HG02885 (cell line): ENCODE measurements at regions not wholly inside any gene's neighbourhood (a gene's known extent, or its start where the extent isn't known, plus 50 kb on each side); places are given as distances from the start of the nearest gene placed in this dataset.

ENCODE experiments used
- ATAC-seq: cut with Tn5 transposase; IDR thresholded peaks from one replicate; pipeline ENCODE4 v1.9.1; 2021; ENCODE audit warnings: mild to moderate bottlenecking; ENCODE audit not compliant: unreplicated experiment, poor library complexity

DNA sequence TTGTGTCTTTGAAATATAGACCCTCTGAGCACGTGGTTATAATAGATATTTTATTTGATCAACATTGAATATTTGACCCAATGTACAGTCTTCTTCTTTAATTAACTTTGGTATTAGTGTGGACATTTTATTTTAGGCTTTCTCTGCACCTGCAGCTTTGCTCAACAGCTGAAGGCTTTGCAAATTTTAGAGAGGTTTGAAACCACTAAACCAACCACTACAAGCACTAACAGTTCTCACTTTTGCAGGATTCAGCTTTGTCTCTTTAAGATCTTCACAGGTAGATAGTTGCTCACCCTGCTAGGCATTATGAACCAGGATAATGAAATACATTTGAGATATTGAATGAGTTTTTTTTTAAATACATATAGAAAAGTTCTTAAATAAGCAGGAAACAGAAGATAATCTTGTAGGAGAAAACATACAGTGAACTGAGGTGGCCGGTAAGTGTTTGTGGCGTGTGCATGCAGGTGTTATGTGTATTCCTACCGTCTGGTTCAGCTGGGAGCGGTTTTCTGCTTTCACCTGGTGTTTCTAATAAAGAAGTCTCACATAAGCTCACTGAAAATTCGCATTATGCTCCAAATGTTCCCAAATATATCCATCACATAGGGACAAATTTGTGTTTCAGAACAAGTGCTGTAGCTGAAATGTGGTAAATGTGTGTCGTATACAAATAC, 1508.3 kb upstream of the TENM3 start:
- no peak for ATAC-seq

DNA sequence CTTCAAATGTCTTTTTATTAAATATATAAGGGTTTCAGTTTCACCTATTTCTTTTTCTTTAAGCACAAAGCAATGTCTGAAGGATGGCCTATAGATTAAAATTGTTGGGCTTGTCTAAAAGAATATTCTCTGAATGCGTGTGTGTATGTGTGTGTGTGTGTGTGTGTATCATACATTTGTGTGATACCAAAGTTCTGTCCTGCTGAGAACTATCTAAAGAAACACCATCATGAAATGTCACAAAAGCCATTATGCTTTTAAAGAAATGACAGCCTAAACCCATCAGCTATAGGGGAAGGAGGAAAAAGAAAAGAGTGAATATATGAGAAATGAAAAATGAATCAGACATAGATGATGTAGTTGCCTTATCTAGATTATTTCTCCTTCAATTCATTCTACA, 1501.5 kb upstream of the TENM3 start:
- no peak for ATAC-seq

DNA sequence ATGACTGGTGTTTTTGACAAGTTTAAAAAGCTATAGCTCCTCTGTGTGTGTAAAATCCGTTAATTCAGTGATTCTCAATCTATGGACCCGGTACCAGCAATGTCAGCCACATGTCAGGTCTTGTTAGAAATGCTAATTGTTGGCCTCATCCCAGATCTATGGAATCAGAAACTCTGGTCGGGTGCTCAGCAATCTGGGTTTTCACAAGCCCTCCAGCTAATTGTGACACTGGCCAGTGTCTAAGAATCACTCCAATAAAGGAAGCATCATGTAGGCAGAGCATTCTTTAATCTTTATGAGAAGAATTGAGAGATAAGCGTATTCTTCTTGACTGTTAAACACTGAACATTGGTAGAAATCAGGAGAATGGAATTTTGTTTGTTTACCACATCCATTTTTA, 1498.2 kb upstream of the TENM3 start:
- no peak for ATAC-seq

DNA sequence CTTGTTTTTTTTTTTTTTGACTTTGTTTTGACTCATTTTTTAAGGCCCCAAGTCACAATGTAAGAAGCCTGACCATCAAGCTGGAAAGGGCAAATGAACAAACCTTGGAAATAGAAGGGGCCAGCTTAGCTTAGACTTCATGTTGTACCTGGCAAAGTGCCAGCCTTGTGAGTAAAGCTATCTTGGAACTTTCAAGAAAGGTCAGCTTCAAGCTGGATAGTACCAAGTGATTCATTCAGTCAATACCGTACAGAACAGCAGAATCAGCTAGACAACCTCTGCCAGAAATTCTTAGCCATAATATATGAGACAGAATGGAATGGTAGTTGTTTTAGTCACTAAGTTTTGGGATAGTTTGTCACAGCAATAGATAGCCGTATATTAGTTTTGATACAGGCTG, 1492.2 kb upstream of the TENM3 start:
- ATAC-seq: no peak

DNA sequence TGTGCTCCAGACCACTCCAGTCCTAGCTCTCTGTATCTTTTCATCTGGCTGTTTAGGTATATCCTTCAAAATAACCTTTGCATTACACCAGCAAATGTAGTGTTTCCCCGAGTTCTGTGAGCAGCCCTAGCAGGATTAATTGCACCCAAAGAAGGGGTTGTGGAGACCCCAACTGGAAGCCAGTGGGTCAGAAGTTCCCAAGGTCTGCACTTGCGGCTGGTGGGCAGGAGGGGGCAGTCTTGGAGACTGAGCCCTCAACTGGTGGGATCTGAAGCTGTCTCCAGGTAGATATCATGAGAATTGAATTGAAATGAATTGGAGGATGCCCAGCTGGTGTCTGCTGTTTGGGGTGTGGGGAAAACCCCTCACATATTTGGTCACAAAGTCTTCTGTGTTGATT, 1485.3 kb upstream of the TENM3 start:
- no peak for ATAC-seq

DNA sequence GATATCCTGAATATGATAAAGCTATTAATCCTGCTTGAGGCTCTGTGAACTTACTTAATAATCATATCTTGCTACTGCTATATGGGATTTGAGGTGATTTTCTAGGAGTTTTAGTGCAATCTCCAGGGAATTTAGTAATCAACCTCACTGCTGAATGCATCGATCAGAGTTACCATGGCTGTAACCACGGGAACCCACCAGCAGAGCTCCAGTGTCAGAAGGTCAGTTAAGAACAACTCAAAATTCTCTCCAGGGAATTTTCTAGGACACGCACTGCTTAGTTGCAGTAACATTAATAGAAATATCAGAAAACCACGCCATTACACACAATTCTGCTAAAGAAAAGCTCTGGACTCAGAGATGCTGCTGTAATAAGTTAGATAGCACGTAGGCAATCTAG, 1477.2 kb upstream of the TENM3 start:
- ATAC-seq: no peak

DNA sequence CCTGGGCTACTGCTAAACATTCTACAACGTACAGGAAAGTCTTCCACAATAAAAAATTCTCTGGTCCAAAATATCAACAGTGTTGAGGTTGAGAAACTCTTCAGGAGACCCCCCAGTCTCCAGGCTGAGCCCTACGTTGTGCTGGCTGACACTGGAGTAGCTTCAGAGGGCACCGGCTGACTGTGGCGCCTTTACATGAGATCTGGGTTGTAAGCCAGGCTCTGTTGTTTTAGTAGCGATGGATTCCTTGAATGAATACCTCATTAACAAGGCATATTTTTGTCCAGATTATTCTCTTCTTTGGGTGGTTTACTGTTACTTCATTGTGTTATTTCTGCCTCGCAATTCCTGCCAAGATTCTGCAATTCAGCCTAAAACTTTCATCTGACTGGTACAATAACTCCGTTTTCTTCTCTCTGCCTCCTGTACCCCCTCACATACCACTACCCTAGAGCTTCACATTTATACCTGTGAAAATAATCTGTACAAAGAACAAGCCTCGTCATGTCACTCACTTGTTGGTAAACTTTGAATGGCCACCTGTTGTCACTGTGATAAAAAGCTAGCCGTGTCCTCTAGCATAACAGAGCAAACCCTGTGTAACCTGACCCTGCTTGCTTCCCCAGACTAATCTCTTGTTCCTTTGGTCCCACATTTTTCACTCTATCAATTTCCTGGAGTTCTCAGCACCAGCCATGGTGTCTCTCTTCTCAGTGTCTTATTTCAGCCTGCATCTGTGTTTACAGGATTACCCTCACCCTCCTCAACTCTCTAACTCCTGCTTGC, 1476.1 kb upstream of the TENM3 start:
- no peak for ATAC-seq

DNA sequence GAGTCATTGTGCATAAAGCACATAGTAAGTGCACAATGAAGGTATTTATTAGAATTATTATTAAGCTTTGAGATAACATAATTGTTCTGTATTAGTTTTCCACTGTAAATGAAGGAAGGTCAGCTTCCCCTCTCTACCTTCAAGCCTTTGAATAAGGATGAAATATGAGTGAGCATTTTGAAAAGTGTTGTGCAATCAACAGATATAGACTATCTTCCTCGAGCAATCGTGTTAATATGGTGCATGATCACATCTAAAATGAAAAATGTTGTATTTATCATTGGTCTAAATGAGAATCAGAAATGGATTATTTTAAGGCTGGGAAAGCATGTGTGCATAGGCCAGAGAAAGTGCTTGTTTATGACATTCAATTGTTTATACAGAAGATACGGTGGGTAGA, 1474.6 kb upstream of the TENM3 start:
- ATAC-seq: no peak

DNA sequence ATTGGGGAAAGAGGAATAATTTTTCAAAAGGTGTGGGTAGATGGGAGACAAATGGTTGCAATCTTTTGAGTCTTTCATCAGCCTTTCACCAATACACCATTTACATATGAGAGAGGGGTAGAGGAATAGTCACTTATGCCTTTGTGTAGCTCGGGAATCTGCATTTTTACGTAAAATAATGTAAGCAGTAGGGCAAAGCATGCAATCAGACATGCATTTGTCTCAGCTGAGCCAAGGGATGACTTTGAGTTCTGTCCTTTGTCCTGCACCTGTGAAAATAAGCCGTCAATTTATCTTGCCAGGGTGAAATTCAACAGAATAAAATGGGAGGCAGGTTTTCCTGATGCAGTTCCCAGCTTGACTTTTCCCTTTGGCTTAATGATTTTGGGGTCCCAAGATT, 1473.4 kb upstream of the TENM3 start:
- ATAC-seq: no peak

DNA sequence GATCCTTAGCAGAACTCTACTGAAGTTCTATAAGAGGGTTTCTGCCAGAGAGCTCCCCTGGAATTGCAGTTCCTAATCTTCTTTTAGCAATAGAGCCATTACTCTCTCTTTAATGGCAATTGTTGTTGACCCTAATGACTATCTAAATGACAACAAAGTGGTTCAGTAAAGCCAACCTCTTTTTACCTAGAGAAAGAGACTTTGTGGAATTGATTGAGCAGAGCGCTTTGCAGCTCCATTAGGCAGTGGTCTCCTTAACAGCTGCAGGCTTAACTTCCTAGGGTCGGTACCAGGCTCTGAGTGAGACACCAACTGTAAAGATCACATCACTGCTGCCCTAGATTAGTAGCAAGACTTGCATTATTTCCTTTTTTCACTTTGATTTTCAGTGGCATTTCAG, 1472.9 kb upstream of the TENM3 start:
- no peak for ATAC-seq

DNA sequence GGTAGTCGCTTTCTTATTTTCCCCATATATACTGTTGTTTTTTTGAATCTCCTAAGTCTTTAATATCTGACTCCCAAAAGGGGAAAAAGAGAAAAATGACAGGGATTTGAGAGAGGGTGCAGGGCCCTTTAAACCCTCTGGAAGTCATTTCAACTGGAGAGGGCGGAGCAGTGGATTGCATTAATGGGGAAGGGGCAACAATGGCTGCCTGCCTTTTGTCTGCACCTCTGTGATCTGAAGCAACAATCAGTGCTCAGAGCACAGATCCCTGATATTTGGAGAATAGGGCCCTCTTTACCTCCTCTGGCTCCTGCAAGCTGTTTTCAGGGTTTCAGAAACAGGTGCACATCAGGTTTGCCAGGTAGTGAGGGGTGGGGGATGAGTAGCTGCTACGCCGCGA, 1458.3 kb upstream of the TENM3 start:
- no peak for ATAC-seq

DNA sequence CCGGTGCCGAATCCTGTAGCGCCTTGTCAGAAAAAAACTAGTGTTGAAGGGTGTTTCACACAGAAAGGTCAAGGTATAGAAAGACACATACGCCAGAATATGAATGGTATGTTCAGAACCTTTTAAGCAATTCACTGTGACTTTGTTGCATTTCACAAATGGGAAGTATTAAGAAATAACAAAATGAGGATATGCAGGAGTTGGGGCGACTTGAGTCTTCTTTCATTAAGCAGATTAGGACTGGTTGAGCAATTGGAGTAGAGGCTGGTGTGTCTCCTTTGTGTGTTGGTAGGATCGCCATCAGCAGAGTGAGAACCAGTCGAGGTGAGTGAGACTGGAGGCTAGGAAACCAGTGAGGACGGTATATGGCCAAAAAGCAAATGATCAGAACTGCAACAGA, 1454.5 kb upstream of the TENM3 start:
- ATAC-seq: no peak

DNA sequence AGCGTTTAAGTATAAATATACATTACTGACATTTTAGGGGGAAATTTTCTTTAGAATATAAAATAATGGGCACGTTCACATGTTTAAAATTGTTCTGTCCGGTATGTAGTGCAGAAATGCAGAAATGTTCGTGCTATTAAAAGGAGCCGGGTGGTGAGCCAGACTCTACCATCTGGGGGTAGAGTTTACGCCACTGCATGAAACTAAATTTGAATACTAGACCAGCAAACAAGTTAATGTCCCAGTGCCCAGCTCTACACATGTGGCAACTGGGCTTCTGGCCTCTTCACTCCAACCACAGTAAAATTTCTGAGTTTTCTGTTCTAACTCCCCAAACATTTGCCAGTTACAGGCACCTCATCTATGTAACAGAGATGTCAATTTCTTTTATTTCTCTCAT, 1453.3 kb upstream of the TENM3 start:
- no peak for ATAC-seq

DNA sequence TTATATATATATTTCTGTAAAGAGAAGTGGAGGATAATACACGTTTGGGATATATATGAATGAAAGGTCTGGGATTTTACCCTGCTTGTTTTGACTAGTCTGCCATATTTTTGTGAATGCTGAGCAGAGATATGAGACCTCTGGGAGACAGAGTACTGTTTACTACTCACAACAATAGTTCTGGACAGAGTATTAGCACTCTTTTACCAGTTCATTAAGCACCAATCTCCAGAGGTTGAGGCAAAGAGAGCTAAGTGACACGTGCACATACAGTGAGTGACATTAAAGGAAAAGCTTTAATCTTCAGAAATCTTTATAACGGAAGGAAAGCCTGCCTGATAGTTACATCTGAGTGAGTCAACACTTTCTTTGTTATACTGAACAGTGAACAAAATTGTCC, 1452.7 kb upstream of the TENM3 start:
- no peak for ATAC-seq

DNA sequence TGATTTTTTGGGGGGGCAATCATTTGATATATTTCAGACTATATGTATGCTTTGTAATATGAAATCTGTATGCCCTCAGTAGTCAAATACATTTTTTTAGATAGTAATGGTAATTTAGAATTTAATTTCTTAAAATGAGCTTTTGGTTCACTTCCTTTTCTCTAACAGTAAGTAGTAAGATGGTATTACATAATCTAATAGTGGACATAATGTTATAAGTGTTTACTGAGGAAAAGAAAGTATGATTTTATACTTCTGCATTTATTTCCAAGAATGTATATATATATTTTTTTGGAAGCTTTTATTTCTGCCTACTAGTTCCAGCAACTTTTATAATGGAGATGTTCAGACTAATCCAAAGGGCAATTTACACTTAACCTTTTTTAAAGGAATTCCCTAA, 1450.7 kb upstream of the TENM3 start:
- no peak for ATAC-seq

DNA sequence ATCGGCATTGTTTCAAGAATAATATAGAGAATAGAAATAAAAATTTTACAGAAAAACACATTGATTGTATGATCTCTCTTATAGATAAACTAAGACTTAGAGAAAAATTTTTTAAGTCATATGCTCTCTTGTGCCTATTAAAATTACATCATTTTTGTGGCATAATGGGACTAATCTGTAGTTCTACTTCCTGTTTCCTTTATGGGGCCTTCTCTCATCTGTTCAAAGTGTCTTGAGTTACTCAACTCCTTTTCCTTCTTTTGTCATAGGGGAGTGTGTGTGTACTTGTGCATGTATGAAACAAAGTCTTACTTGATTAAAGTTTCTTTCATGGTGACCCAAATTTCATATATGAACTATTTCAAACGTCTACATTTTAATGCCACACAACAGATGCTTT, 1448.9 kb upstream of the TENM3 start:
- no peak for ATAC-seq

DNA sequence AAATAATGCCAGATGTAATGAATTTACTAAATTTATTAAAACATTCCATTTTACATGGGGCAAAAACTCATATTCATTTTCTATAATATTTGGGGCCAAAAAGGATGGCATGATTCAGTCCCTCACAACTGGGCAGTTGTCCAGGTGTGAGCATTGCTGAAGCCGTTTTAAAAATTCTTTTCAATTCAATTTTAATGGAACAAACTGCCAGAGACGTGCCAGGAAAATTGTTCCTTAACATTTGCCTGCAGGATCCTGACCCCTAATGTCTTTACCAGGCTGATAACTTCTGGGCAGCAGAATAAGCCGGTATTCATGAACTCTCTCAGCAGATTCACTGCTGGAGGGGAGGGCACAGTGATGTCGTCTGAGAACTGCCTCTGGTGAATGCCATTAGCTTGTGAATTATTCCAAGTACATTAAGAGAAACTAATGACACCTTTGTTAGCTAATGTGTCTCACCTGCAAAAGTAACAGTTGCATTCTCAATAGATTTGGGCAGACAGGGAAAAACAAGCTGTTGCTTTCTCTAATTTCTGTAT, 1445.1 kb upstream of the TENM3 start:
- ATAC-seq: no peak

DNA sequence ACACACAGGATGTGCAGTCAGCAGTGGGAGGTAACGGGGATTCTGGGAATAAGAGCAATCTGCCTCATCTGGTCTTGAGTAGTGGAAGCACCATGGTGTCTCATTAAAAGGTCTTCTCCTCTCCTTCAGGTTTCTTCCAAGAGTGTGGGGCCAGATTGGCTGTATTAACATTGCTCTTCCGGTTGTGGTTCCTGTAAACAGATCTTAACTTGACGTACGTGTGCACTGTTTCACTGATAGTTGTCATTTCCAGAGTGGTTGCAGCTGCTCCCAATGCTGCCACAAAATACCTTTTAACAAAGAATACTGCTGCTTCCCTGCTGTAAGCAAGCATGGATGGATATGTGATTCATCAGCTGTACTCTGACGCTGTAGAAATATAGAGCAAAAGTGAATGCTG, 1443.4 kb upstream of the TENM3 start:
- ATAC-seq: no peak

DNA sequence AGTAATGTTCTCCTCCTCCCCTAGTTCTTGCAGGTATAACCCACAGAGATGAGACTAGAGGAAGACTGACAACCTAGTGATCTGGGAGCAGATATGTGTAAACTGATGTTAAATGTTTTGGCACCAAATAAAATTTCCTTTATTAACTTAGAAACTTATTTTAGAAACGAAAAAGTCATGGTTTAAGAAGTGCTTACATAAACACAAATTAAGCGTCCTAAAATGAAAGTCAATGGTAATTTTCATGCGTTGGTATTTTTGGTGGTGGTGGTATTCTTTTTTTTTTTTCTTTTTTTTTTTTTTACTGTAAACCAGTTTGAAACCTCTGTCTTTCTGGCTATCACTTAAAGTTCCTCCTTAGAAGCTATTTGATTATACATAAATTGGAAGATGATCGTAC, 1438.1 kb upstream of the TENM3 start:
- no peak for ATAC-seq

DNA sequence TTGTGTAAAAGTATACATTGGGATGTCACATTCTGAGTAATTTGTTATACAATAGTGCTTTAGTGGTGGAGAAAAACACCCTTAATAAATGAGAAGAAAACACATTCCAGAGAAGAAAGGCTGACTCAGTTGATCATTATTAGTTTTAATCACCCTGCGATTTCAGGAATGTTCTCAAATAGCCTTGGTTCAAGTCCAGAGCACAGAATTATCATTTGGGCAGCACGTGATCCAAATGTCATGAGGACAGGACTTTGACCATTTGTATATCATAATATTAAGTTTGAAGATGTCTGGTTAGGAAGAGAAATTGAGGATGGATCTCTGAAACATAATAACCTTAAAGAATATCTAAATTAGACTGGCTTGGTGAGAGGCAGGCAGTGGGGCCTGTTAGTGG, 1434.3 kb upstream of the TENM3 start:
- ATAC-seq: no peak

DNA sequence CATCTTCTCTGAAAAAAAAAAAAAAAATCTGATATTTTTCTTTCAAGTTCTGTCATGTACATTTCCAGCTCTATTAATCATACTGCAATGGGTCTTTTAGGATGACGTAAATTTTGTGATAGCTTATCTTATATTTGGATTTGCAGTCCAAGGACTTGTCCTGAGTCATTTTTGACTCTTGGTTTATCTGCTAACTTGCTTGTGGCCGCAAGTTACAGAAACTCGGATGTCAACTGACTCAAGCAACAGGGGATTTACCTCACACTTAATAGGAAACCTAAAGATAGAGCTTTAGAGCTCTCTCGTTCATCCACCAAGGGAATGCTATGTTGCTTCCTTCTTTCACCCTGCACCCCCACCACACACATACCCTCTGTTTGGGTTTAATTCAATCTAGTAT, 1433.8 kb upstream of the TENM3 start:
- no peak for ATAC-seq

DNA sequence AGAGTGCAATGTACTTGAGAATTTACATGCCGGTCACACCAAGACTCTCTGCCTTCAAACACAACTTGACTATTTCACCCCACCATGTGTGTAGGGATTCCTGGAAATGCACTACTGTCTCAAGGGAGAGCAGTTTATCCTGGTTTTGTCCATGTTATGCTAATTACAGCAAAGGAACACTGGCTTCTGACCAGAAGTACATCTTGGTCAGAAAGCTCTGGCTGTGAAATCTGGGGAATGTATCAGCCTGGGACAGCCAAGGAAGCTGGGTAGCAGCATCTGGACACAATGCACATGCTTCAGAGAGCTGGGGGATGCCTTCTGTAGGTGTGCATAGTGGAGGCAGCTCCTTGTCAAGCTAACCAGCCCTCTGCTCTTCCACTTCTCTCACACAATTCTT, 1432.6 kb upstream of the TENM3 start:
- no peak for ATAC-seq
